ENCODE measurements at regions not wholly inside any gene's neighbourhood (a gene's known extent, or its start where the extent isn't known, plus 50 kb on each side); places are given as distances from the start of the nearest gene placed in this dataset.

GRCh38 chr5:131042021-131042789 is 122.9 kb downstream of the HINT1 start:
- H3K23me2 ChIP-seq (ENCODE audit: insufficient read length, low read depth, low read length, poor library complexity, severe bottlenecking) = no peaks in the 10 kb centered on the region
- no peak overlapping the region for H3K4ac ChIP-seq (ENCODE audit: low read depth, low read length)
- no peak for DNase-seq
- no peaks in the 10 kb centered on the region for H3K9me3 ChIP-seq (ENCODE audit: control insufficient read depth, low read depth, low read length)
- no peaks in the 10 kb centered on the region for H3K79me1 ChIP-seq (ENCODE audit: insufficient read depth, low read depth, low read length, poor library complexity, severe bottlenecking)
- no peaks in the 10 kb centered on the region for H3K4me1 ChIP-seq (ENCODE audit: insufficient read depth, low read length)
- H3K4me3 Mint-ChIP-seq = no peak overlapping the region
- H3K27ac ChIP-seq (ENCODE audit: insufficient read length, low read depth, low read length) = no peak overlapping the region
- H4K20me1 ChIP-seq (ENCODE audit: control insufficient read depth, insufficient read depth, insufficient read length) = no peaks in the 10 kb centered on the region
- no peak overlapping the region for H3K14ac ChIP-seq (ENCODE audit: insufficient read depth, low read length)
- no peak overlapping the region for H3K18ac ChIP-seq (ENCODE audit: insufficient read length, low read depth, low read length)
- H3K36me3 Mint-ChIP-seq (ENCODE audit: insufficient read depth in 1 of 3, low read depth in 3 of 3) = peaks cover 0 to 7% (median 3%) of the 10 kb centered on the region in 3 experiments; a peak in 2 of 7 replicates
- H4K8ac ChIP-seq (replicated peaks; ENCODE audit: insufficient read length, low read depth, low read length) = no peak overlapping the region
- no peak overlapping the region for H2AFZ ChIP-seq (ENCODE audit: low read length)
- peaks cover 12 to 18% of the 10 kb centered on the region in 2 experiments; a peak in 4 of 5 replicates for H3K9me3 Mint-ChIP-seq
- H2BK120ac ChIP-seq (ENCODE audit: low read depth, low read length, poor library complexity, severe bottlenecking) = no peak overlapping the region
- no peak overlapping the region for H4K5ac ChIP-seq (ENCODE audit: insufficient read length, low read depth, low read length)
- no peak overlapping the region for H3K27ac Mint-ChIP-seq
- no peak overlapping the region for H2BK5ac ChIP-seq (ENCODE audit: insufficient read length, low read length)
- WGBS (ENCODE audit: extremely low coverage, insufficient read length, low lambda C conversion rate) = no CpG with 5 or more reads among the region's 2 CpGs
- no peak overlapping the region for H2BK20ac ChIP-seq (ENCODE audit: low read depth, low read length, poor library complexity, severe bottlenecking)
- H2AK5ac ChIP-seq (ENCODE audit: insufficient read length, low read length) = no peak overlapping the region
- H3K79me2 ChIP-seq (ENCODE audit: insufficient read depth, low read length) = no peaks in the 10 kb centered on the region
- no peak overlapping the region for H3K23ac ChIP-seq (ENCODE audit: insufficient read length, low read depth, low read length)
- H3K4me2 ChIP-seq (ENCODE audit: insufficient read depth, insufficient read length, low read length) = no peak overlapping the region
- H3K9ac ChIP-seq (ENCODE audit: extremely low read depth, insufficient read length, low read length) = no peak overlapping the region
- no peak overlapping the region for H2BK15ac ChIP-seq (ENCODE audit: low read depth, low read length)
- H3K27me3 Mint-ChIP-seq (ENCODE audit: low read depth) = no peaks in the 10 kb centered on the region; the same call in 1 of the 2 replicates
- H3K4me1 Mint-ChIP-seq = no peaks in the 10 kb centered on the region
- H3T11ph ChIP-seq (ENCODE audit: low read length) = no peak overlapping the region
- H4K91ac ChIP-seq (ENCODE audit: insufficient read length, low read depth, low read length) = no peak overlapping the region
- H3K56ac ChIP-seq (ENCODE audit: insufficient read length, low read depth, low read length) = no peak overlapping the region
- TF ChIP-seq CTCF (conservative IDR thresholded peaks at IDR 0.05) = no peak
- H2BK12ac ChIP-seq (ENCODE audit: insufficient read length, low read depth, low read length) = no peak overlapping the region
- H3K27me3 ChIP-seq (ENCODE audit: insufficient read depth, low read length) = no peaks in the 10 kb centered on the region
